GM23248 (cell line): ENCODE measurements at regions not wholly inside any gene's neighbourhood (a gene's known extent, or its start where the extent isn't known, plus 50 kb on each side); places are given as distances from the start of the nearest gene placed in this dataset.

Experiments
- EZH2 ChIP-seq: fragments of 200-600 bp; sonication (generic); IDR thresholded peaks from 2 replicates; pipeline ENCODE4 v1.6.1; 2018; ENCODE audit warnings: antibody characterized with exemption, mild to moderate bottlenecking; ENCODE audit not compliant: insufficient read depth, poor library complexity, severe bottlenecking
- EZH2phosphoT487 ChIP-seq: fragments of 200-600 bp; sonication (generic); IDR thresholded peaks from 2 replicates; pipeline ENCODE4 v1.6.1; 2018; ENCODE audit warnings: antibody characterized with exemption, moderate library complexity, mild to moderate bottlenecking, low read depth; ENCODE audit not compliant: insufficient read depth

- TF ChIP-seq EZH2 (no peak), EZH2phosphoT487 (no peak)
These were observed 120.7 kb upstream of the ADRA1D start for GRCh38 chr20:4369798-4370124.
